ENCODE measurements at regions not wholly inside any gene's neighbourhood (a gene's known extent, or its start where the extent isn't known, plus 50 kb on each side); places are given as distances from the start of the nearest gene placed in this dataset.

DNA sequence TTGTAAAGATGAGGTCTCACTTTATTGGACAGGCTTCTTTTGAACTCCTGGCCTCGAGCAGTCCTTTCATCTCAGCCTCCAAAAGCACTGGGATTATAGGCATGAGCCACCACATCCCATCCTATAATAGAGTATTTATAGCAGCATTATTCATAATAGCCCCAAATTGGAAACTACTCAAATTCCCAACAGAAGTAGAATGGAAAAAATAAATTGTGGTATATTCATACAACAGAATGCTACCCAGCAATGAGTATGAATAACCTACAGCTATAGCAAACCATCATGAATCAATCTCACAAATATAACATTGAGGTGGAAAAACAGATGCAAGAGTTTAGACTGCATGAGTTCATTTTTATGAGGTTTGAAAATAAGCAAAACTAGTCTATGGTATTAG is 84.8 kb upstream of the BTBD3 start:
- ATAC-seq (no peak), DNase-seq (no peak)
- intact Hi-C loops (cut with DNase I): no loop called here
- H3K9me3 ChIP-seq: peaks cover 0 to 7% (median 0%) of the 10 kb centered on the region in 11 donors
- H3K4me1 ChIP-seq: no peaks in the 10 kb centered on the region
- no peaks in the 10 kb centered on the region for H3K36me3 ChIP-seq
- H3K4me3 ChIP-seq: no peak overlapping the region
- H3K27me3 ChIP-seq: no peaks in the 10 kb centered on the region
- H3K27ac ChIP-seq: no peak overlapping the region
- TF ChIP-seq, protein P1, sequence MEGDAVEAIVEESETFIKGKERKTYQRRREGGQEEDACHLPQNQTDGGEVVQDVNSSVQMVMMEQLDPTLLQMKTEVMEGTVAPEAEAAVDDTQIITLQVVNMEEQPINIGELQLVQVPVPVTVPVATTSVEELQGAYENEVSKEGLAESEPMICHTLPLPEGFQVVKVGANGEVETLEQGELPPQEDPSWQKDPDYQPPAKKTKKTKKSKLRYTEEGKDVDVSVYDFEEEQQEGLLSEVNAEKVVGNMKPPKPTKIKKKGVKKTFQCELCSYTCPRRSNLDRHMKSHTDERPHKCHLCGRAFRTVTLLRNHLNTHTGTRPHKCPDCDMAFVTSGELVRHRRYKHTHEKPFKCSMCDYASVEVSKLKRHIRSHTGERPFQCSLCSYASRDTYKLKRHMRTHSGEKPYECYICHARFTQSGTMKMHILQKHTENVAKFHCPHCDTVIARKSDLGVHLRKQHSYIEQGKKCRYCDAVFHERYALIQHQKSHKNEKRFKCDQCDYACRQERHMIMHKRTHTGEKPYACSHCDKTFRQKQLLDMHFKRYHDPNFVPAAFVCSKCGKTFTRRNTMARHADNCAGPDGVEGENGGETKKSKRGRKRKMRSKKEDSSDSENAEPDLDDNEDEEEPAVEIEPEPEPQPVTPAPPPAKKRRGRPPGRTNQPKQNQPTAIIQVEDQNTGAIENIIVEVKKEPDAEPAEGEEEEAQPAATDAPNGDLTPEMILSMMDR (IDR thresholded peaks at IDR 0.05): no peak
- 0% methylated on average over 1 of the region's 1 CpG for WGBS, 2 donors

DNA sequence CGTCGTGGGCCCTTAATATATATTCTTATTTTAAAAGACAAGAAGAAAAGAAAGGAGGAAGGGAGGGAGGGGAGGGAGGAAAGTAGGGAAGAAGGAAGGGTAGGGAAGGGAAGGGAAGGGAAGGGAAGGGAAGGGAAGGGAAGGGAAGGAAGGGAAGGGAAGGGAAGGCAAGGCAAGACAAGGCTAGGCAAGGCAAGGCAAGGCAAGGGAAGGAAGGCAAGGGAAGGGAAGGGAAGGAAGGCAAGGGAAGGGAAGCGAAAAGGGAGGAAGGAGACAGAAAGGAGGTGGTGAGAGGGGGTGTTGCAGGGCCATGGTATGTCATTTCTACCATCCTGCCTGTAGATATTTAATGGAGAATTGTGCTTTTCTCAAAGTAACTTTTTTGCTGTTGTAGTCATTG is 83.9 kb upstream of the BTBD3 start:
- DNase-seq: no peak
- WGBS, 2 donors: 76 to 82% methylated on average over 3 of the region's 3 CpGs
- intact Hi-C loops (cut with DNase I): no loop called here
- H3K36me3 ChIP-seq: no peaks in the 10 kb centered on the region
- H3K27me3 ChIP-seq: no peaks in the 10 kb centered on the region
- no peaks in the 10 kb centered on the region for H3K4me1 ChIP-seq
- no peak overlapping the region for H3K27ac ChIP-seq
- TF ChIP-seq, protein P1 (IDR thresholded peaks at IDR 0.05): no peak
- no peak for ATAC-seq
- H3K4me3 ChIP-seq: no peak overlapping the region
- peaks cover 0 to 7% (median 0%) of the 10 kb centered on the region in 11 donors for H3K9me3 ChIP-seq

DNA sequence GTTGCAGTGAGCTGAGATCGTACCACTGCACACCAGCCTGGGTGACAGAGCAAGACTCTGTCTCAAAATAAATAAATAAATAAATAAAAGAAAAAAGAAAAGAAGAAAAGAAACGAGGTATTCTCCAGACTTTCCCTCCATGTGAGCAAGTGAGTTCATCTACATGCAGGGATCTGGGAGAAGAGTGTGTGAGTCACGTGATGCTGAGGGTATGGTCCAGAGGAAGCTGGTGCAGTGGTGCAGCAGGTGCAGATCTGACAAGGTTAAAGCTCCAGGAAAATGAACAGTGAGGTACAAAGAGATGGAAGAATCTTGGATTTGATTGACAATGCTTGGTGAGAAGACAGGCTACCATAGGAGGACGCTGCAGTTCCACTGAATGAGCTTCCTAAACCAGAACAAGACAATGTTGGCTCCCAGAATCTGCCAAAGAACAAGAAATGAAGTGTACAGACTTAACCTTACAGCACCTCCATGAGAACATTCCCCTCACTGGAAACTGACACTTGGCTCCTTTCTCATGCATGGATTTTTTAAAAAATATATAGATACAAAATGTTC is 79.5 kb upstream of the BTBD3 start:
- H3K27me3 ChIP-seq: no peaks in the 10 kb centered on the region
- TF ChIP-seq, protein P1 (IDR thresholded peaks at IDR 0.05): no peak
- ATAC-seq (no peak), DNase-seq (no peak)
- H3K4me3 ChIP-seq: no peak overlapping the region
- intact Hi-C loops (cut with DNase I): no loop called here
- H3K9me3 ChIP-seq: peaks cover 0 to 7% (median 0%) of the 10 kb centered on the region in 11 donors
- H3K27ac ChIP-seq: no peak overlapping the region
- H3K36me3 ChIP-seq: no peaks in the 10 kb centered on the region
- H3K4me1 ChIP-seq: no peaks in the 10 kb centered on the region
- 72 to 79% methylated on average over 4 of the region's 4 CpGs for WGBS, 2 donors

DNA sequence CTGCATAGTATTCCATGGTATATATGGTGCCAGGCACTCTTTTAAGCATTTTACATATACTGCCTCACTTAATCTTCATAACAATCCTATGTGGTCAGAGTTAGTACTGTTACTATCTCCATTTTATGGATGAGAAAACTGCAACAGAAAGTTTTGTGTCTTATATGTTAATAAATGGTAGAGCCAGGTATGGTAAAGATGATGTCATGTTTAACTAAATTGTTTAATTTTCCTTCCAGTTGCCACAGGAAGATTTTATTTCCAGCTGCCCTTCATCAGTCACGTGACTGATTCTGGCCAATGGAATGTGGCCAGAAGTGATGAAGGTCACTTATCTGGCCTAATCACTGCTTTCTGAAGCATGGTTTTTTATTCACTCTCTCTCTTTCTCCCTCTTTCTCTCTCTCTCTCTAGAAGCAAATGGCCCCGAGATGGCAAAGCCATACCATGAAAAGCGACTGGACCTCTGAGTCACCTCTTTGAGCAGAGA is 75.7 kb upstream of the BTBD3 start:
- DNase-seq (no peak), ATAC-seq (no peak)
- H3K4me1 ChIP-seq: no peaks in the 10 kb centered on the region
- no peaks in the 10 kb centered on the region for H3K9me3 ChIP-seq
- H3K36me3 ChIP-seq: no peaks in the 10 kb centered on the region
- intact Hi-C loops (cut with DNase I): no loop called here
- TF ChIP-seq, protein P1 (IDR thresholded peaks at IDR 0.05): no peak
- 82 to 90% methylated on average over 3 of the region's 3 CpGs for WGBS, 2 donors
- H3K27me3 ChIP-seq: no peaks in the 10 kb centered on the region
- no peak overlapping the region for H3K27ac ChIP-seq
- H3K4me3 ChIP-seq: no peak overlapping the region
